Calu3 (cell line): ENCODE measurements at regions not wholly inside any gene's neighbourhood (a gene's known extent, or its start where the extent isn't known, plus 50 kb on each side); places are given as distances from the start of the nearest gene placed in this dataset.

Experiments
- BruUV-seq: library from RNA; stranded (reverse); fragments of 400-500 nt; replicated peaks from 2 replicates; lab custom pipeline; 2021; lab: Mats Ljungman, UMichigan
- CTCF ChIA-PET: fragments of 300-600 bp; sonication (Branson Sonifier 250); formaldehyde crosslinking; loops from one replicate; lab custom pipeline; 2022; ENCODE audit warnings: antibody characterized with exemption; lab: Charles Lee
- DNase-seq: peaks from one replicate; pipeline ENCODE4 v3.0.0; 2022
- H3K27ac Mint-ChIP-seq: one replicate; pipeline ENCODE4 v1.8.0; 2022; ENCODE audit warnings: mixed read lengths; ENCODE audit not compliant: unreplicated experiment
- H3K27me3 Mint-ChIP-seq: one replicate; pipeline ENCODE4 v1.8.0; 2022; ENCODE audit warnings: mixed read lengths; ENCODE audit not compliant: unreplicated experiment
- H3K36me3 Mint-ChIP-seq: one replicate; pipeline ENCODE4 v1.8.0; 2022; ENCODE audit warnings: mild to moderate bottlenecking, moderate library complexity, mixed read lengths; ENCODE audit not compliant: insufficient read depth, unreplicated experiment
- H3K4me1 Mint-ChIP-seq: one replicate; pipeline ENCODE4 v1.8.0; 2022; ENCODE audit warnings: mild to moderate bottlenecking, low read depth, mixed read lengths; ENCODE audit not compliant: unreplicated experiment
- H3K4me3 Mint-ChIP-seq: one replicate; pipeline ENCODE4 v1.8.0; 2022; ENCODE audit warnings: mild to moderate bottlenecking, low read depth, moderate library complexity, mixed read lengths; ENCODE audit not compliant: unreplicated experiment
- H3K9me3 Mint-ChIP-seq: one replicate; pipeline ENCODE4 v1.8.0; 2022; ENCODE audit warnings: low read depth, mixed read lengths; ENCODE audit not compliant: unreplicated experiment
- intact Hi-C: fragments of 100-400 bp; cut with micrococcal nuclease; formaldehyde crosslinking; loops from one replicate; pipeline ENCODE4 v1.10.0; 2022; ENCODE audit not compliant: unreplicated experiment
- TF ChIP-seq, protein P1 (sequence below): fragments of 200-600 bp; IDR thresholded peaks from one replicate; pipeline ENCODE4 v1.8.0; 2022; ENCODE audit warnings: antibody characterized with exemption; ENCODE audit not compliant: unreplicated experiment

DNA sequence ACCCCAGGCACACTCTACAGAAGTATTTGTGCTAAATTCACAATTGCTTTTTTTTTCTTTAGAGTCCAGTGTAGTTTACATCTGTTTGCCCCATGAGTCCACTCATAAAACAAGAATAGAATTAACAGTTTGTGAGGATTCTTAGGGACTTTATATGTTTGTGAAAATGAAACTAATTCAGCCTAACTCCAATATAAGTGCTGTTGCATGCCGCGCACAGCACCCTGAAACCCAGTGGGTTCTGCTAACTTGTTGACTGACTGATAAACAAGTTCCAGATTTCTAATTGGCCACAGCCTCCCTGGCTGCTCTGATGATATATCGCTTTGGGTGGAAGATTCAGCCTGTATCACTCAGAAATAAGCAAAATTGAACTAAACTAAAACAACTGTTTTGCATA, 561.4 kb downstream of the PKHD1 start:
- H3K9me3 Mint-ChIP-seq = no peaks in the 10 kb centered on the region
- H3K4me1 Mint-ChIP-seq = no peaks in the 10 kb centered on the region
- no TSS peak for BruUV-seq
- CTCF ChIA-PET = no interaction called here
- peaks cover 17% of the 10 kb centered on the region for H3K27me3 Mint-ChIP-seq
- no peaks in the 10 kb centered on the region for H3K36me3 Mint-ChIP-seq
- no peak overlapping the region for H3K4me3 Mint-ChIP-seq
- intact Hi-C loops = no loop called here
- TF ChIP-seq, protein P1, sequence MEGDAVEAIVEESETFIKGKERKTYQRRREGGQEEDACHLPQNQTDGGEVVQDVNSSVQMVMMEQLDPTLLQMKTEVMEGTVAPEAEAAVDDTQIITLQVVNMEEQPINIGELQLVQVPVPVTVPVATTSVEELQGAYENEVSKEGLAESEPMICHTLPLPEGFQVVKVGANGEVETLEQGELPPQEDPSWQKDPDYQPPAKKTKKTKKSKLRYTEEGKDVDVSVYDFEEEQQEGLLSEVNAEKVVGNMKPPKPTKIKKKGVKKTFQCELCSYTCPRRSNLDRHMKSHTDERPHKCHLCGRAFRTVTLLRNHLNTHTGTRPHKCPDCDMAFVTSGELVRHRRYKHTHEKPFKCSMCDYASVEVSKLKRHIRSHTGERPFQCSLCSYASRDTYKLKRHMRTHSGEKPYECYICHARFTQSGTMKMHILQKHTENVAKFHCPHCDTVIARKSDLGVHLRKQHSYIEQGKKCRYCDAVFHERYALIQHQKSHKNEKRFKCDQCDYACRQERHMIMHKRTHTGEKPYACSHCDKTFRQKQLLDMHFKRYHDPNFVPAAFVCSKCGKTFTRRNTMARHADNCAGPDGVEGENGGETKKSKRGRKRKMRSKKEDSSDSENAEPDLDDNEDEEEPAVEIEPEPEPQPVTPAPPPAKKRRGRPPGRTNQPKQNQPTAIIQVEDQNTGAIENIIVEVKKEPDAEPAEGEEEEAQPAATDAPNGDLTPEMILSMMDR = no peak
- no peak overlapping the region for H3K27ac Mint-ChIP-seq
- no peak for DNase-seq

DNA sequence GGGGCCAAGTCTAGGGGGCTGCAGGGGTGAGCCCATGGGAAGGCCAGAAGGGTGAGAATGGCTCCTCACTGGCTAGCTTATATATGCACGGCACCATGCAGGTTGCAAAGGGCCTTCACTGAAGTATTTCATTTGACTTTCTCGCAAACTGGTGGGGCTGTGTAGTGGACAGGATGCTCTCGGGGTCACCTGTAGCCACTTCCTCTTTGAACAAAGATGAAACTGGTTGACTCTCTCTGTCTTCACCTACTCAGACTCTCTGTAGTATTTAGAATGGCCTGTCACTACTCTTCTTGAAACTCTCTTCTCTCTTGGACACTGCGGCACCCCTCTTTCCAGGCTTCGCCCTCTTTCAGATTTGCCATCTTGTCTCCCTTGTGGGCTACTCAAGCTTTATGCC, 560.5 kb downstream of the PKHD1 start:
- Mint-ChIP-seq H3K36me3 (no peaks in the 10 kb centered on the region), H3K27me3 (peaks cover 8% of the 10 kb centered on the region), H3K27ac (no peak overlapping the region), H3K4me3 (no peak overlapping the region), H3K9me3 (no peaks in the 10 kb centered on the region), H3K4me1 (no peaks in the 10 kb centered on the region)
- DNase-seq = no peak
- no TSS peak for BruUV-seq
- TF ChIP-seq, protein P1 = no peak
- intact Hi-C loops = no loop called here
- CTCF ChIA-PET = no interaction called here

DNA sequence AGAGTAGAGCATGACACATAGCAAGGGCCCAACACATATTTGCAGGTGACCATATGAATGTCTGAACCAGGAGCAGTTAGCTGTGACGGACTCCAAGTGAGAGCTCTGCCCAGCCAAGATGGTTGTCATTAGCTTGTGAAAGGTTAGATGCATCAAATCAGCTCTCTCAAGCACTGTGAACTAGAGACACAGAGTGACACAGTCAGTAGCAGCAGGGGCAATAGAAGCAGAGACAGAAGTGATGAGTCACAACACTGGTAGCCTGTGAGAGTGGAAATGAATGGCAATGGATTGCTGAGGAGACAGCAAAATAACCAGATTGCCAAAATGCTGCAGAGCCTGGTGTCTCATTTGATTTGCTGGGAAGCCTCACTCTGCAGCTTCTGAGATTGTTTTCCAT, 558.9 kb downstream of the PKHD1 start:
- no TSS peak for BruUV-seq
- no peak for DNase-seq

DNA sequence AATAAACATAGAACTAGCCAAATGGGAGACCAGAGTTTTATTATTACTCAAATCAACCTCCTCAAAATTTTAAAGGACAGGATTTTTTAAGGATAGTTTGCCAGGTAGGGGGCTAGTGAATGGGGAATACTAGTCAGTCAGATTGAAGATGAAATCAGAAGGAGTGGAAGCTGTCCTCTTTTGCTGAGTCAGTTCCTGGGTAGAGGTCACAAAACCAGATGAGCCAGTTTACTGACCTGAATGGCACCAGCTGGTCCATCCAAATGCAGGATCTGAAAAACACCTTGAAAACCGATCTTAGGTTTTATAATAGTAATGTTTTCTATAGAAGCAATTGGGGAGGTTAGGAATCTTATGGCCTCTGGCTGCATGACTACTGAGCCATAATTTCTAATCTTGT, 558.2 kb downstream of the PKHD1 start:
- Mint-ChIP-seq H3K36me3 (no peaks in the 10 kb centered on the region), H3K4me1 (no peaks in the 10 kb centered on the region), H3K27me3 (peaks cover 21% of the 10 kb centered on the region), H3K27ac (no peak overlapping the region), H3K4me3 (no peak overlapping the region), H3K9me3 (no peaks in the 10 kb centered on the region)
- TF ChIP-seq, protein P1 = no peak
- no TSS peak for BruUV-seq
- CTCF ChIA-PET = no interaction called here
- intact Hi-C loops = no loop called here
- no peak for DNase-seq

More for the DNA sequence above, 558.9 kb downstream of the PKHD1 start:
- no peaks in the 10 kb centered on the region for H3K9me3 Mint-ChIP-seq
- no peak overlapping the region for H3K4me3 Mint-ChIP-seq
- TF ChIP-seq, protein P1 = no peak
- no peaks in the 10 kb centered on the region for H3K4me1 Mint-ChIP-seq
- intact Hi-C loops = no loop called here
- CTCF ChIA-PET = no interaction called here
- H3K27me3 Mint-ChIP-seq = peaks cover 15% of the 10 kb centered on the region
- H3K36me3 Mint-ChIP-seq = no peaks in the 10 kb centered on the region
- H3K27ac Mint-ChIP-seq = no peak overlapping the region
